AG08396 (cell line): ENCODE measurements at regions not wholly inside any gene's neighbourhood (a gene's known extent, or its start where the extent isn't known, plus 50 kb on each side); places are given as distances from the start of the nearest gene placed in this dataset.

Experiments
- DNase-seq: peaks from one replicate; pipeline ENCODE4 v3.0.0; 2012; ENCODE audit warnings: low spot score, mixed read lengths

GRCh38 chr10:29158066-29158465 is 130.8 kb upstream of the LYZL1 start:
- no peak for DNase-seq

- peak; percentile 68 for DNase-seq
Measured at GRCh38 chr10:29160150-29160617, 128.7 kb upstream of the LYZL1 start.

- DNase-seq, result no peak
Measured at GRCh38 chr10:29163746-29164145, 125.1 kb upstream of the LYZL1 start.

GRCh38 chr10:29166713-29167112 is 122.2 kb upstream of the LYZL1 start:
- no peak for DNase-seq

GRCh38 chr10:29169021-29169420 is 119.8 kb upstream of the LYZL1 start:
- no peak for DNase-seq

GRCh38 chr10:29171717-29172116 is 117.2 kb upstream of the LYZL1 start:
- DNase-seq, result no peak

- no peak for DNase-seq
Measured at GRCh38 chr10:29174389-29174788, 114.5 kb upstream of the LYZL1 start.

GRCh38 chr10:29176845-29177832 is 111.7 kb upstream of the LYZL1 start:
- no peak for DNase-seq

GRCh38 chr10:29181936-29182335 is 106.9 kb upstream of the LYZL1 start:
- no peak for DNase-seq

GRCh38 chr10:29183301-29183945 is 105.4 kb upstream of the LYZL1 start:
- DNase-seq, result no peak

- no peak for DNase-seq
Measured at GRCh38 chr10:29184205-29185000, 104.5 kb upstream of the LYZL1 start.

GRCh38 chr10:29185050-29185449 is 103.8 kb upstream of the LYZL1 start:
- DNase-seq, result no peak

- DNase-seq, result no peak
Measured at GRCh38 chr10:29186221-29186620, 102.6 kb upstream of the LYZL1 start.

GRCh38 chr10:29189256-29189655 is 99.6 kb upstream of the LYZL1 start:
- DNase-seq, result no peak

- no peak for DNase-seq
Measured at GRCh38 chr10:29191674-29192073, 97.2 kb upstream of the LYZL1 start.

GRCh38 chr10:29199339-29199738 is 89.5 kb upstream of the LYZL1 start:
- DNase-seq, result no peak

- DNase-seq, result no peak
Measured at GRCh38 chr10:29199941-29200679, 88.8 kb upstream of the LYZL1 start.

- DNase-seq, result no peak
Measured at GRCh38 chr10:29202386-29202940, 86.4 kb upstream of the LYZL1 start.

GRCh38 chr10:29203432-29203831 is 85.4 kb upstream of the LYZL1 start:
- no peak for DNase-seq

GRCh38 chr10:29204070-29204800 is 84.6 kb upstream of the LYZL1 start:
- no peak for DNase-seq

- DNase-seq, result no peak
Measured at GRCh38 chr10:29205787-29206186, 83.1 kb upstream of the LYZL1 start.
